GM21390 (cell line): ENCODE measurements at regions not wholly inside any gene's neighbourhood (a gene's known extent, or its start where the extent isn't known, plus 50 kb on each side); places are given as distances from the start of the nearest gene placed in this dataset.
"Not testable (repeated sequence)": the region's sequence is repeated elsewhere in the genome, so short reads cannot be mapped to it uniquely, and the experiment has no call there.

Source experiments
- ATAC-seq: cut with Tn5 transposase; IDR thresholded peaks from one replicate; pipeline ENCODE4 v1.9.1; 2021; ENCODE audit not compliant: unreplicated experiment

GRCh38 chr12:124070394-124071074 is 97.5 kb downstream of the ZNF664 start:
- ATAC-seq = not testable (repeated sequence)

GRCh38 chr12:124071075-124071443 is 98.0 kb downstream of the ZNF664 start:
- no peak for ATAC-seq

- ATAC-seq = no peak
These were observed 100.5 kb downstream of the ZNF664 start for GRCh38 chr12:124073356-124074035.

- no peak for ATAC-seq
These were observed 102.8 kb downstream of the ZNF664 start for GRCh38 chr12:124075841-124076240.

GRCh38 chr12:124077701-124078100 is 104.7 kb downstream of the ZNF664 start:
- no peak for ATAC-seq

- ATAC-seq = no peak
These were observed 105.8 kb downstream of the ZNF664 start for GRCh38 chr12:124078800-124079199.

- no peak for ATAC-seq
These were observed 107.6 kb downstream of the ZNF664 start for GRCh38 chr12:124080649-124081048.

- ATAC-seq = no peak
These were observed 109.0 kb downstream of the ZNF664 start for GRCh38 chr12:124082012-124082411.

- ATAC-seq = no peak
These were observed 109.7 kb downstream of the ZNF664 start for GRCh38 chr12:124082687-124083086.

- no peak for ATAC-seq
These were observed 110.7 kb downstream of the ZNF664 start for GRCh38 chr12:124083708-124084107.

GRCh38 chr12:124085419-124086296 is 112.6 kb downstream of the ZNF664 start:
- ATAC-seq = no peak

GRCh38 chr12:124086299-124086898 is 113.4 kb downstream of the ZNF664 start:
- ATAC-seq = no peak

GRCh38 chr12:124087266-124088051 is 114.4 kb downstream of the ZNF664 start:
- ATAC-seq = no peak

GRCh38 chr12:124088217-124088907 is 115.3 kb downstream of the ZNF664 start:
- no peak for ATAC-seq

GRCh38 chr12:124089181-124089914 is 116.3 kb downstream of the ZNF664 start:
- not testable (repeated sequence) for ATAC-seq

GRCh38 chr12:124091835-124092234 is 118.8 kb downstream of the ZNF664 start:
- ATAC-seq = no peak

- ATAC-seq = not testable (repeated sequence)
These were observed 119.5 kb downstream of the ZNF664 start for GRCh38 chr12:124092532-124092931.

GRCh38 chr12:124093297-124093696 is 120.3 kb downstream of the ZNF664 start:
- no peak for ATAC-seq

GRCh38 chr12:124094188-124094587 is 121.2 kb downstream of the ZNF664 start:
- ATAC-seq = no peak
